GM06990 (cell line): ENCODE measurements at regions not wholly inside any gene's neighbourhood (a gene's known extent, or its start where the extent isn't known, plus 50 kb on each side); places are given as distances from the start of the nearest gene placed in this dataset.

Experiments
- DNase-seq: peaks from one replicate; pipeline ENCODE4 v3.0.0-alpha.2; 2011; ENCODE audit not compliant: insufficient read length; ENCODE audit errors: extremely low read depth
- H3K27me3 ChIP-seq: replicated peaks from 2 replicates; pipeline ENCODE4 v1.6.0; 2011; ENCODE audit warnings: low read length; ENCODE audit not compliant: control insufficient read depth, insufficient read depth
- H3K36me3 ChIP-seq: 2 replicates; pipeline ENCODE4 v1.5.1; 2011; ENCODE audit warnings: low read length; ENCODE audit not compliant: control insufficient read depth, insufficient read depth
- H3K4me3 ChIP-seq: replicated peaks from 2 replicates; pipeline ENCODE4 v1.5.1; 2011; ENCODE audit warnings: low read depth, mild to moderate bottlenecking, control low read depth, low read length
- TF ChIP-seq, protein P1 (sequence below): IDR thresholded peaks from 2 replicates; pipeline ENCODE4 v1.5.1; 2011; ENCODE audit warnings: low read length, control low read depth, mild to moderate bottlenecking, inconsistent platforms; ENCODE audit not compliant: insufficient read depth, poor library complexity, severe bottlenecking

DNA sequence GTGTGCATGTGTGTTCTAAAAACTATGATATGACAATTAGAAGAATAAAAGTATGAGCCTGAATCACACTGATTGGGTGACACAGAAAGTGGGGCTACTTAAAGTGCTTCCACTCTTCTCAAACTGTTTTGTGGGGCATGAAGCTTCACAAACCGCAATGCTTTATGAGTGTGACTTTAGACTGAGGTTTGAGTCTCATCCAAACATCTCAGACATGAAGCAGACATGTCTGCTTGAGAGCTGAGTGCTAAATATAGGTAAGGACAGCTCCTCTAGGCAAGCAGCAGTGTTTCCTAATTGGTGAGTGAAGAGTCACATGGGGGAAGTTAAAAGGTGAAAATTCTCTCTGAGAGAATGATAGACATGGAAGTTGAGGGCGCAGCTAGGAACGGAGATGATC lies 726.9 kb upstream of the CITED2 start:
- Histone ChIP-seq H3K36me3 (no peaks in the 10 kb centered on the region), H3K27me3 (no peaks in the 10 kb centered on the region), H3K4me3 (no peak overlapping the region)
- DNase-seq = peak; percentile 2
- TF ChIP-seq, protein P1, sequence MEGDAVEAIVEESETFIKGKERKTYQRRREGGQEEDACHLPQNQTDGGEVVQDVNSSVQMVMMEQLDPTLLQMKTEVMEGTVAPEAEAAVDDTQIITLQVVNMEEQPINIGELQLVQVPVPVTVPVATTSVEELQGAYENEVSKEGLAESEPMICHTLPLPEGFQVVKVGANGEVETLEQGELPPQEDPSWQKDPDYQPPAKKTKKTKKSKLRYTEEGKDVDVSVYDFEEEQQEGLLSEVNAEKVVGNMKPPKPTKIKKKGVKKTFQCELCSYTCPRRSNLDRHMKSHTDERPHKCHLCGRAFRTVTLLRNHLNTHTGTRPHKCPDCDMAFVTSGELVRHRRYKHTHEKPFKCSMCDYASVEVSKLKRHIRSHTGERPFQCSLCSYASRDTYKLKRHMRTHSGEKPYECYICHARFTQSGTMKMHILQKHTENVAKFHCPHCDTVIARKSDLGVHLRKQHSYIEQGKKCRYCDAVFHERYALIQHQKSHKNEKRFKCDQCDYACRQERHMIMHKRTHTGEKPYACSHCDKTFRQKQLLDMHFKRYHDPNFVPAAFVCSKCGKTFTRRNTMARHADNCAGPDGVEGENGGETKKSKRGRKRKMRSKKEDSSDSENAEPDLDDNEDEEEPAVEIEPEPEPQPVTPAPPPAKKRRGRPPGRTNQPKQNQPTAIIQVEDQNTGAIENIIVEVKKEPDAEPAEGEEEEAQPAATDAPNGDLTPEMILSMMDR = no peak

DNA sequence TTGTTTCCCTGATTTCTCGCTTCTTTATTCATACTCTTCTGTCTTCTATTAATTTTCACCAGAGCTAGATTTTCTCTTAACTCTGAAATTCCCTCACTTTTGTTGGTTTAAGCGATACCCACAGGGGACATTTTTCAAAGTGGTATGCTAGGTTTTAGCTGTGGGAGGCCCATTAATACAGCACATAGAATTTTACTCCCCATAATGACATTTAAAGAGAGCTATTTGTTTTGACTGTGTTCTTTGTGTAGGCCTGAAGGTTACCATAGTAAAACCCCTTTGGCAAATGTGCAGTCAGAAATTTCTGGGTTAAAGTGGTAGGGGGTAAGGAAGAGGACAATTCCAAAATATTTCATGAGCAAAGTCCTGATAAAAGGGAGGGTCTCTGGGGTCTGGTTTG lies 721.1 kb upstream of the CITED2 start:
- Histone ChIP-seq H3K36me3 (no peaks in the 10 kb centered on the region), H3K4me3 (no peak overlapping the region), H3K27me3 (no peaks in the 10 kb centered on the region)
- TF ChIP-seq, protein P1 = no peak
- no peak for DNase-seq

DNA sequence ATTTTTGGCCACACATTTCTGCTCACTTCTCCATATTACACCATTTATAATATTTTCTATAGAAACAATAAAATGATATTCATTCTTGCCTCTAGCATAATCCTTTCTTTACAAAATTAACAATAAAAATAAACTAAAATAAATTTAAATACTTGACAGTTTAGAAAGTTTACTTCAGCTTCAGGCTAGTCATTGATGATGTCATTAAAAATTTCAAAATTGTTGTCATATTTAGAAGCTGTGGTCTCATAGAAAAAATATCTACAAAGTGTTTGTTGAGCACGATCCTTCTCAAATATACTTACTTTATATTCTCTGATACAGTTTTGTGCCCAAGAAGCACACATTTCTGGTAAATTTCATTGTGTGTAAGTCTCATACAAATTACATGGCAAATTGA lies 717.4 kb upstream of the CITED2 start:
- H3K27me3 ChIP-seq = no peaks in the 10 kb centered on the region

DNA sequence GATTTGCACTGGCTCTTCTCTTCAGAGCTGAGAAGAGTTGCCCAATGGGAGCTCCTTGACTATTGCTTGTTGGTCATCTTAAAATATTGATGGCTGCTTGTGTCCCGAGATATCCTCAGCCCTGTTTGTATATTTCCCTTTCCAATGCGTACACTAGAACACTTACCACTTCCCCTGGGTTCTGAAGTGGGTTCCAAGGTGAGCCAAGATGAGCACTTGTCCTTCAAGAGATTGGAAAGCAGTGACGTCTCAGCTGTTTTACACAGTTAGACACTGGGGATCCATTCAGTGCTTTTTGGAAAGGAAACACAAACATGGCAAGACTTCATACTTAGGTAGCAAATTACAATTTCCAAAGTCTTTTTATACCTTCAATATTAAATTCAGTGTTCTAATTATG lies 716.4 kb upstream of the CITED2 start:
- TF ChIP-seq, protein P1 = no peak

More for the DNA sequence above, 717.4 kb upstream of the CITED2 start:
- no peak overlapping the region for H3K4me3 ChIP-seq
- TF ChIP-seq, protein P1 = no peak
- no peak for DNase-seq
- no peaks in the 10 kb centered on the region for H3K36me3 ChIP-seq

DNA sequence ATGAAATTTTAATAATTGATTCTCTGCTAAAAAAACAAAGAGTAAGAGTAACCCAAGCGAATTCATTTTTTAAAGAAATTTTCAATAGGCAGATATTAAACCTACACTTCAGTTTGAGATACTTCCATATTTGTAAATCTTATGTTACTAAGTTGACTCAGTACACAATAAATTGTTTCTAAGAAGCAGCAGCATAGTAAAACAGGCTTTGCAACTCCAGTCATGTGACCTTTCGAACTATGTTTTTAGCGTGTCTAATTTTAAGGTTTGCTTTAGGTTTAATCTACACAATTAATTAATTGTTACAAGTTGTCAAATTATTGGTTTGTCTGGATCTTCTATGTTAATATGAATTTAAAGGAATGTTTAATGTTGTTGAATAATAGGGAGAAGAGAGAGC lies 708.9 kb upstream of the CITED2 start:
- H3K4me3 ChIP-seq = no peak overlapping the region
- H3K36me3 ChIP-seq = no peaks in the 10 kb centered on the region
- TF ChIP-seq, protein P1 = no peak
- no peak for DNase-seq
- no peaks in the 10 kb centered on the region for H3K27me3 ChIP-seq

More for the DNA sequence above, 716.4 kb upstream of the CITED2 start:
- no peaks in the 10 kb centered on the region for H3K27me3 ChIP-seq
- H3K4me3 ChIP-seq = no peak overlapping the region
- H3K36me3 ChIP-seq = no peaks in the 10 kb centered on the region
- DNase-seq = no peak

DNA sequence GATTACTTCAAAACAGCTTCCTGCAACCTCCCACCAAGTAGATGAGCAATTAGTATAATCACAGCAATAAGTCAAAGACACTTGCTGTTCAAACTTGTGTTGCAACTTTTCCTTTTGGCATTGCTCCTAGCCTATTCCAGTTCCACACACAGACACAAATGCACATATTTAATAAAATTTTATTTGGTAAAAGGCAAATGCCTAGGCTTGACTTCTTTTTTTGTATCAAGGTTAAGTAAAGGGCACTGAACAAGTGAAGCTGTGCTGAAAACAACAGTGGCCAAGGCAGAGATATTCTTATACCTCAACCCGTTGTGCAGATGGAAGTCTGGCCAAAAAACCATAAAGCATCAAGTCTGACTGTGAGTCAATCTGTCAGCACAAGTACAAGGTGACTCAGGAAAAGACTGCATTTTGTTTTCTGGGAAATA lies 708.4 kb upstream of the CITED2 start:
- Histone ChIP-seq H3K36me3 (no peaks in the 10 kb centered on the region), H3K27me3 (no peaks in the 10 kb centered on the region), H3K4me3 (no peak overlapping the region)
- no peak for DNase-seq
- TF ChIP-seq, protein P1 = no peak
